Gastroesophageal sphincter (tissue), 4 donors: ENCODE measurements at regions not wholly inside any gene's neighbourhood (a gene's known extent, or its start where the extent isn't known, plus 50 kb on each side); places are given as distances from the start of the nearest gene placed in this dataset.

Experiments
- ATAC-seq: fragments of 150-250 bp; one replicate; pipeline ENCODE4 v1.9.1; 2016; ENCODE audit warnings: mild to moderate bottlenecking, moderate library complexity
- H3K27ac ChIP-seq, 4 donors: fragments of 200-600 bp; sonication (generic) in 3 of 4; 1 replicate in 3 of 4; 2 replicates in 1 of 4; pipeline ENCODE4 v1.5.1; 2016 to 2019
- H3K27me3 ChIP-seq: fragments of 200-600 bp; sonication (generic); one replicate; pipeline ENCODE4 v1.5.1; 2019
- H3K36me3 ChIP-seq, 2 donors: fragments of 200-600 bp; sonication (generic); one replicate each; pipeline ENCODE4 v1.5.1; 2019; ENCODE audit warnings: control low read depth in 1 of 2
- H3K4me1 ChIP-seq, 3 donors: fragments of 200-600 bp; sonication (generic); 1 replicate in 2 of 3; 2 replicates in 1 of 3; pipeline ENCODE4 v1.5.1; 2016 to 2019; ENCODE audit warnings: control low read depth in 2 of 3
- H3K4me3 ChIP-seq, 2 donors: fragments of 200-600 bp; sonication (generic); one replicate each; pipeline ENCODE4 v1.5.1; 2019; ENCODE audit warnings: mild to moderate bottlenecking in 1 of 2, moderate library complexity in 1 of 2
- H3K9me3 ChIP-seq, 3 donors: fragments of 200-600 bp; sonication (generic); one replicate each; pipeline ENCODE4 v1.5.1; 2017 to 2019; ENCODE audit warnings: control low read depth in 2 of 3
- EP300 ChIP-seq: sonication (generic); formaldehyde crosslinking; IDR thresholded peaks from one replicate; pipeline ENCODE4 v1.6.1; 2017; ENCODE audit warnings: antibody characterized with exemption, mild to moderate bottlenecking
- POLR2A ChIP-seq, 2 donors: fragments of 450-650 bp; IDR thresholded peaks; one replicate each; pipeline ENCODE4 v1.6.1; 2017; ENCODE audit warnings: antibody characterized with exemption in 2 of 2, mild to moderate bottlenecking in 2 of 2, moderate library complexity in 1 of 2
- POLR2AphosphoS5 ChIP-seq: sonication (generic); formaldehyde crosslinking; IDR thresholded peaks from one replicate; pipeline ENCODE4 v1.6.1; 2017; ENCODE audit warnings: antibody characterized with exemption
- WGBS, 2 donors: methylation state at CpG; one replicate each; pipeline ENCODE4 v1.1.5; 2018; ENCODE audit warnings: low coverage in 1 of 2; 5-methylcytosine and 5-hydroxymethylcytosine counted together
- TF ChIP-seq, protein P1 (sequence below), 4 experiments: fragments of 200-600 bp in 2 of 4; fragments of 450-650 bp in 2 of 4; sonication (generic) in 1 of 4; IDR thresholded peaks; one replicate each; pipeline ENCODE4 v1.5.1; 2017 to 2019; ENCODE audit warnings: antibody characterized with exemption in 4 of 4, mild to moderate bottlenecking in 2 of 4, moderate library complexity in 2 of 4

DNA sequence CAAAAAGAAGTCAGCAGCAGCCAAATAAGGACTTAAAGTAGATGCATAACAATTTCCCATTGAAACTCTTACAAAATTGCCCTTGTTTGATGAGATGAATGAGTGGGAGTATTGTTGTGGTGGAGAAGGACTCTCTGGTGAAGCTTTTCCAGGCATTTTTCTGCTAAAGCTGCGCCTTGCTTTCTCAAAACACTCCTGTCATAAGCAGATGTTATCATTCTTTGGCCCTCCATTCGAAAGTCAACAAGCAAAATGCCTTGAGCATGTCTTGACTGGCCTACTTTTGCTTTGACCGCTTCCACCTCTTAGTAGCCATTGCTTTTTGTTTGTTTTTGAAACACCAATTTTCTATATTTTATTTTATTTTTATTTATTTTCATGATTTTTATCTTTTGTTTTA lies 340.9 kb upstream of the FGF13 start:
- H3K4me3 ChIP-seq, result no peak overlapping the region
- 51 to 88% methylated on average over 2 to 3 of the region's 3 CpGs for WGBS, 2 donors

DNA sequence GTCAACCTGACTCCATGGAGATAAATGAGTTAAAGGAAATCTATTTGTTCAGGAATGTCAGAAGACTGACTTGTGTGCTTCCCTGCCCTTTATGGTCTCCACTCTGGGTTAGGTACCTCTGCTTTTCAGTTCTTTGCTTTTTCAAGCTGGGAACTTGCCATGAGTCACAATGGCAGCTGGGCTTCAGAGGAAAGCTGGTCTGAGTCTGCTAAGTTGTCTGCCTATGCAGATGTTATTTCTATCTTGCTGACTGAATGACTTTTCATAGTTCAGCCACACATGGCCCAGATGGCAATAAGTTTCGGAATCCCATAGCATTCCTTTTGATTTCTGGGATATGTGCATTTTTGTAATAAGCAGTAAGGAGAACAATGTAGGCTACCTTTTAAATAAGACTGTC lies 337.9 kb upstream of the FGF13 start:
- H3K4me3 ChIP-seq, result no peak overlapping the region
- no peaks in the 10 kb centered on the region for H3K36me3 ChIP-seq

More for the DNA sequence above, 340.9 kb upstream of the FGF13 start:
- Histone ChIP-seq H3K9me3 (no peaks in the 10 kb centered on the region), H3K36me3 (no peaks in the 10 kb centered on the region), H3K27ac (no peak overlapping the region), H3K4me1 (no peaks in the 10 kb centered on the region), H3K27me3 (no peaks in the 10 kb centered on the region)
- ATAC-seq, result no peak
- TF ChIP-seq, protein P1, sequence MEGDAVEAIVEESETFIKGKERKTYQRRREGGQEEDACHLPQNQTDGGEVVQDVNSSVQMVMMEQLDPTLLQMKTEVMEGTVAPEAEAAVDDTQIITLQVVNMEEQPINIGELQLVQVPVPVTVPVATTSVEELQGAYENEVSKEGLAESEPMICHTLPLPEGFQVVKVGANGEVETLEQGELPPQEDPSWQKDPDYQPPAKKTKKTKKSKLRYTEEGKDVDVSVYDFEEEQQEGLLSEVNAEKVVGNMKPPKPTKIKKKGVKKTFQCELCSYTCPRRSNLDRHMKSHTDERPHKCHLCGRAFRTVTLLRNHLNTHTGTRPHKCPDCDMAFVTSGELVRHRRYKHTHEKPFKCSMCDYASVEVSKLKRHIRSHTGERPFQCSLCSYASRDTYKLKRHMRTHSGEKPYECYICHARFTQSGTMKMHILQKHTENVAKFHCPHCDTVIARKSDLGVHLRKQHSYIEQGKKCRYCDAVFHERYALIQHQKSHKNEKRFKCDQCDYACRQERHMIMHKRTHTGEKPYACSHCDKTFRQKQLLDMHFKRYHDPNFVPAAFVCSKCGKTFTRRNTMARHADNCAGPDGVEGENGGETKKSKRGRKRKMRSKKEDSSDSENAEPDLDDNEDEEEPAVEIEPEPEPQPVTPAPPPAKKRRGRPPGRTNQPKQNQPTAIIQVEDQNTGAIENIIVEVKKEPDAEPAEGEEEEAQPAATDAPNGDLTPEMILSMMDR (IDR thresholded peaks at IDR 0.05), result no peak
- TF ChIP-seq POLR2A (IDR thresholded peaks at IDR 0.05) (no peak), POLR2AphosphoS5 (no peak), EP300 (no peak)

DNA sequence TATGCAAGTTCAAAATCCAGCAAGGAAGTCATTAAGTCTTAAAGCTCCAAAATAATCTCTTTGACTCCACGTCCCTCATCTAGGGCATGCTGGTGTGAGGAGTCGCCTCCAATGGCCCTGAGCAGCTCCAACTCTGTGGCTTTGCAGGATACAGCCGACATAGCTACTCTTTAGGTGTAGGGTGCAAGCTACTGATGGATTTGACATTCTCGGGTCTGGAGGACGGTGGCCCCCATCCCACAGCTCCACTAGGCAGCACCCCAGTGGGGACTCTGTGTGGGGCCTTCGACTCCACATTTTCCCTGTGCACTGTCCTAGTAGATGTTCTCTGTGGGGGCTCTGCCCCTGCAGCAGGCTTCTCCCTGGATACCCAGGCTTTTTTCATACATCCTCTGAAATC lies 333.2 kb upstream of the FGF13 start:
- ATAC-seq, result no peak
- H3K4me1 ChIP-seq, result no peaks in the 10 kb centered on the region
- no peak overlapping the region for H3K27ac ChIP-seq
- no peaks in the 10 kb centered on the region for H3K36me3 ChIP-seq
- H3K4me3 ChIP-seq, result no peak overlapping the region
- H3K9me3 ChIP-seq, result peaks cover 0 to 9% (median 0%) of the 10 kb centered on the region in 3 donors
- 63 to 100% methylated on average over 1 to 4 of the region's 6 CpGs for WGBS, 2 donors
- no peaks in the 10 kb centered on the region for H3K27me3 ChIP-seq
- TF ChIP-seq POLR2A (IDR thresholded peaks at IDR 0.05) (no peak), EP300 (no peak), POLR2AphosphoS5 (no peak)
- TF ChIP-seq, protein P1 (IDR thresholded peaks at IDR 0.05), result no peak

More for the DNA sequence above, 337.9 kb upstream of the FGF13 start:
- H3K4me1 ChIP-seq, result no peaks in the 10 kb centered on the region
- TF ChIP-seq EP300 (no peak), POLR2AphosphoS5 (no peak), POLR2A (IDR thresholded peaks at IDR 0.05) (no peak)
- TF ChIP-seq, protein P1 (IDR thresholded peaks at IDR 0.05), result no peak
- no peak for ATAC-seq
- H3K27me3 ChIP-seq, result no peaks in the 10 kb centered on the region
- WGBS, 2 donors, result 60 to 80% methylated on average over 1 of the region's 1 CpG
- H3K9me3 ChIP-seq, result peaks cover 0 to 9% (median 0%) of the 10 kb centered on the region in 3 donors
- no peak overlapping the region for H3K27ac ChIP-seq

DNA sequence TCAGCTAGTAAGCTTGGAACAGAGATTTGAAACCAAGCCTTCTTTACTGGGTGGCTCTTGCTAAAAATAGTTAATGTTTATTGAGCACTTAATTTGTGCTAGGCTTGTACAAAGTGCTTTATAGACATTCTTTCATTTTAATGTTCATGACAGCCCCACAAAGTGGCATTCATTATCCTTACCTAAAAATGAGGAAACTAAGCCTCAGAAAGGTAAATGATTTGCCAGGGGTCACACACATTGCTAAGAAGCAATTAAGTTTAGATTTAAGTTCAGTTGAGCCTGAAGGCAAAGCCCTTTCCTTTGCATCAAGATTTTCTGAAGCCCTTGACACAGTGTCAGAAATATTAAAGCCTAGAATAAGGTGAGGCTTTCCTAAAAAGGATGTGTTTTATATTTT lies 327.5 kb upstream of the FGF13 start:
- no peaks in the 10 kb centered on the region for H3K4me1 ChIP-seq
- no peak overlapping the region for H3K27ac ChIP-seq
- no peak for ATAC-seq
- TF ChIP-seq, protein P1 (IDR thresholded peaks at IDR 0.05), result no peak
- TF ChIP-seq POLR2A (IDR thresholded peaks at IDR 0.05), result no peak
- TF ChIP-seq EP300, result no peak
- no peak for TF ChIP-seq POLR2AphosphoS5
- H3K27me3 ChIP-seq, result no peaks in the 10 kb centered on the region
- no peak overlapping the region for H3K4me3 ChIP-seq
- H3K36me3 ChIP-seq, result no peaks in the 10 kb centered on the region
- H3K9me3 ChIP-seq, result no peaks in the 10 kb centered on the region

DNA sequence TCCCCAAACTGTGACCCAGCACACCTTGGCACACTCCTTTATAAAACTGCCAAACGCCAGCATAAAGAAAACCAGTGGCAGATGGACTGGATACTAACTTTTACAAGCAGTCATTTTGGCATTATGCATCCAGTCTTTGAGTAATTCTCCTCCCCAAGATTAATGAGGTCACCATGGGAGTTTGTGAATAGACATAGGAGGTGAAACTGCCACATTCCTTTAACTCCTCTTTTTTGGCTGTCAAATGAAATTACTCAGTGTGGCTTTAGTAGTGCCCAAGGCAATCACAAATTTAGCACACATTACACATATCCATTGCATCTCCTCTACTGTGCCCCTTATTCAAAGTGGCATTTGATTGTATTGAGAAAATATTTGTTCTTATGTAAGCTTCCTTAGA lies 315.3 kb upstream of the FGF13 start:
- no peak for ATAC-seq
- no peaks in the 10 kb centered on the region for H3K4me1 ChIP-seq
- H3K27me3 ChIP-seq, result no peaks in the 10 kb centered on the region
- no peaks in the 10 kb centered on the region for H3K36me3 ChIP-seq
- no peaks in the 10 kb centered on the region for H3K9me3 ChIP-seq
- no peak overlapping the region for H3K4me3 ChIP-seq
- TF ChIP-seq, protein P1 (IDR thresholded peaks at IDR 0.05), result no peak
- TF ChIP-seq POLR2A (IDR thresholded peaks at IDR 0.05) (no peak), POLR2AphosphoS5 (no peak), EP300 (no peak)
- H3K27ac ChIP-seq, result no peak overlapping the region
- WGBS, 2 donors, result no CpG with 5 or more reads among the region's 1 CpG
